HG02759 (cell line): ENCODE measurements at regions not wholly inside any gene's neighbourhood (a gene's known extent, or its start where the extent isn't known, plus 50 kb on each side); places are given as distances from the start of the nearest gene placed in this dataset.
"Not testable (repeated sequence)": the region's sequence is repeated elsewhere in the genome, so short reads cannot be mapped to it uniquely, and the experiment has no call there.

Experiments
- ATAC-seq: cut with Tn5 transposase; IDR thresholded peaks from one replicate; pipeline ENCODE4 v1.9.1; 2021; ENCODE audit warnings: mild to moderate bottlenecking, moderate library complexity; ENCODE audit not compliant: unreplicated experiment

GRCh38 chr13:54573186-54573585, 1544.6 kb downstream of the OLFM4 start:
- no peak for ATAC-seq

- no peak for ATAC-seq
These were observed 1546.2 kb downstream of the OLFM4 start for GRCh38 chr13:54574791-54575190.

GRCh38 chr13:54591540-54591939, 1562.9 kb downstream of the OLFM4 start:
- no peak for ATAC-seq

- no peak for ATAC-seq
These were observed 1563.6 kb downstream of the OLFM4 start for GRCh38 chr13:54592201-54592600.

- ATAC-seq: no peak
These were observed 1564.9 kb downstream of the OLFM4 start for GRCh38 chr13:54593504-54593903.

- no peak for ATAC-seq
These were observed 1569.0 kb downstream of the OLFM4 start for GRCh38 chr13:54597540-54598088.

GRCh38 chr13:54599413-54599812, 1570.8 kb downstream of the OLFM4 start:
- ATAC-seq: no peak

GRCh38 chr13:54606944-54607343, 1578.3 kb downstream of the OLFM4 start:
- ATAC-seq: no peak

GRCh38 chr13:54607421-54607820, 1578.8 kb downstream of the OLFM4 start:
- ATAC-seq: no peak

- no peak for ATAC-seq
These were observed 1582.8 kb downstream of the OLFM4 start for GRCh38 chr13:54611390-54611789.

GRCh38 chr13:54614726-54615125, 1586.1 kb downstream of the OLFM4 start:
- no peak for ATAC-seq

GRCh38 chr13:54626504-54626903, 1597.9 kb downstream of the OLFM4 start:
- not testable (repeated sequence) for ATAC-seq

GRCh38 chr13:54627646-54628372, 1599.2 kb downstream of the OLFM4 start:
- no peak for ATAC-seq

GRCh38 chr13:54628383-54628782, 1599.8 kb downstream of the OLFM4 start:
- no peak for ATAC-seq

- ATAC-seq: no peak
These were observed 1604.8 kb downstream of the OLFM4 start for GRCh38 chr13:54633456-54633855.

GRCh38 chr13:54636231-54636630, 1607.6 kb downstream of the OLFM4 start:
- ATAC-seq: no peak

- no peak for ATAC-seq
These were observed 1608.8 kb downstream of the OLFM4 start for GRCh38 chr13:54637366-54637765.

- no peak for ATAC-seq
These were observed 1612.1 kb downstream of the OLFM4 start for GRCh38 chr13:54640719-54641118.

- no peak for ATAC-seq
These were observed 1615.2 kb downstream of the OLFM4 start for GRCh38 chr13:54643863-54644262.

- no peak for ATAC-seq
These were observed 1618.7 kb downstream of the OLFM4 start for GRCh38 chr13:54647275-54647674.

- ATAC-seq: no peak
These were observed 1629.0 kb downstream of the OLFM4 start for GRCh38 chr13:54657588-54657987.

- no peak for ATAC-seq
These were observed 1630.2 kb downstream of the OLFM4 start for GRCh38 chr13:54658771-54659170.

- ATAC-seq: no peak
These were observed 1631.7 kb downstream of the OLFM4 start for GRCh38 chr13:54660277-54660676.
